ENCODE measurements at regions not wholly inside any gene's neighbourhood (a gene's known extent, or its start where the extent isn't known, plus 50 kb on each side); places are given as distances from the start of the nearest gene placed in this dataset.

GRCh38 chr5:173429489-173430150 is 101.4 kb upstream of the STC2 start:
- TF ChIP-seq POLR2A (IDR thresholded peaks at IDR 0.05) (no peak), EP300 (IDR thresholded peaks at IDR 0.05) (no peak), CTCF (IDR thresholded peaks at IDR 0.05) (no peak)
- H3K27me3 ChIP-seq: no peaks in the 10 kb centered on the region
- H3K4me1 ChIP-seq (ENCODE audit: insufficient read depth): no peaks in the 10 kb centered on the region
- no peaks in the 10 kb centered on the region for H3K36me3 ChIP-seq
- WGBS, 3 donors: 80 to 82% (median 81%) methylated on average over 3 of the region's 3 CpGs
- intact Hi-C loops (cut with DNase I): loop anchor here in 1 of 4 donors (5.0 kb wide), 1 partner anchor 297 kb away; no protein-coding TSS in a partner anchor
- DNase-seq: no peak
- no peaks in the 10 kb centered on the region for H3K9me3 ChIP-seq
- no peak overlapping the region for H3K27ac ChIP-seq
- no peak overlapping the region for H3K4me3 ChIP-seq

- 66 to 83% (median 73%) methylated on average over 7 of the region's 7 CpGs for WGBS, 3 donors
- Histone ChIP-seq H3K9me3 (no peaks in the 10 kb centered on the region), H3K27me3 (no peaks in the 10 kb centered on the region), H3K27ac (no peak overlapping the region), H3K4me3 (no peak overlapping the region), H3K36me3 (no peaks in the 10 kb centered on the region), H3K4me1 (ENCODE audit: insufficient read depth) (no peaks in the 10 kb centered on the region)
- intact Hi-C loops (cut with DNase I): no loop called here
- no peak for TF ChIP-seq CTCF (IDR thresholded peaks at IDR 0.05)
- no peak for TF ChIP-seq EP300 (IDR thresholded peaks at IDR 0.05)
- TF ChIP-seq POLR2A (IDR thresholded peaks at IDR 0.05): no peak
- no peak for DNase-seq
Measured at GRCh38 chr5:173423452-173424117, 95.4 kb upstream of the STC2 start.

- H3K27me3 ChIP-seq: no peaks in the 10 kb centered on the region
- TF ChIP-seq CTCF (IDR thresholded peaks at IDR 0.05): no peak
- TF ChIP-seq EP300 (IDR thresholded peaks at IDR 0.05): no peak
- no peak for TF ChIP-seq POLR2A (IDR thresholded peaks at IDR 0.05)
- no peak for DNase-seq
- no peak overlapping the region for H3K27ac ChIP-seq
- H3K4me3 ChIP-seq: no peak overlapping the region
- intact Hi-C loops (cut with DNase I): no loop called here
- 71 to 77% (median 75%) methylated on average over 11 of the region's 11 CpGs for WGBS, 3 donors
- H3K9me3 ChIP-seq: no peaks in the 10 kb centered on the region
- H3K36me3 ChIP-seq: no peaks in the 10 kb centered on the region
- no peaks in the 10 kb centered on the region for H3K4me1 ChIP-seq (ENCODE audit: insufficient read depth)
Measured at GRCh38 chr5:173420108-173420507, 91.9 kb upstream of the STC2 start.

- TF ChIP-seq POLR2A (IDR thresholded peaks at IDR 0.05) (no peak), CTCF (IDR thresholded peaks at IDR 0.05) (no peak), EP300 (IDR thresholded peaks at IDR 0.05) (no peak)
- H3K4me3 ChIP-seq: no peak overlapping the region
- H3K36me3 ChIP-seq: no peaks in the 10 kb centered on the region
- H3K4me1 ChIP-seq (ENCODE audit: insufficient read depth): no peaks in the 10 kb centered on the region
- H3K27ac ChIP-seq: no peak overlapping the region
- H3K27me3 ChIP-seq: no peaks in the 10 kb centered on the region
- no peak for DNase-seq
- intact Hi-C loops (cut with DNase I): no loop called here
- WGBS, 3 donors: 93 to 96% (median 94%) methylated on average over 5 of the region's 5 CpGs
- no peaks in the 10 kb centered on the region for H3K9me3 ChIP-seq
Measured at GRCh38 chr5:173413471-173413982, 85.3 kb upstream of the STC2 start.
